ENCODE measurements at regions not wholly inside any gene's neighbourhood (a gene's known extent, or its start where the extent isn't known, plus 50 kb on each side); places are given as distances from the start of the nearest gene placed in this dataset.

- no peak for DNase-seq (ENCODE audit: extremely low spot score)
- H3K36me3 ChIP-seq (ENCODE audit: insufficient read depth), result no peaks in the 10 kb centered on the region
These were observed 117.4 kb upstream of the ELL2 start for GRCh38 chr5:96079075-96079474.

GRCh38 chr5:96076451-96076850 lies 114.8 kb upstream of the ELL2 start:
- H3K4me3 ChIP-seq (ENCODE audit: low read depth, low read length), result no peak overlapping the region
- no peaks in the 10 kb centered on the region for H3K36me3 ChIP-seq (ENCODE audit: insufficient read depth)
- H3K27ac ChIP-seq (ENCODE audit: low read depth), result no peak overlapping the region
- WGBS, result 91% methylated on average over 3 of the region's 3 CpGs
- DNase-seq (ENCODE audit: extremely low spot score), result no peak
- no peaks in the 10 kb centered on the region for H3K4me1 ChIP-seq (ENCODE audit: insufficient read depth)

More at GRCh38 chr5:96079075-96079474, 117.4 kb upstream of the ELL2 start:
- H3K27ac ChIP-seq (ENCODE audit: low read depth), result no peak overlapping the region
- H3K4me3 ChIP-seq (ENCODE audit: low read depth, low read length), result no peak overlapping the region
- H3K4me1 ChIP-seq (ENCODE audit: insufficient read depth), result no peaks in the 10 kb centered on the region

- Histone ChIP-seq H3K4me3 (ENCODE audit: low read depth, low read length) (no peak overlapping the region), H3K27ac (ENCODE audit: low read depth) (no peak overlapping the region), H3K36me3 (ENCODE audit: insufficient read depth) (no peaks in the 10 kb centered on the region), H3K4me1 (ENCODE audit: insufficient read depth) (no peaks in the 10 kb centered on the region)
- WGBS, result 64% methylated on average over 2 of the region's 2 CpGs
- DNase-seq (ENCODE audit: extremely low spot score), result no peak
These were observed 114.1 kb upstream of the ELL2 start for GRCh38 chr5:96075579-96076289.

GRCh38 chr5:96074870-96075269 lies 113.2 kb upstream of the ELL2 start:
- H3K27ac ChIP-seq (ENCODE audit: low read depth), result no peak overlapping the region
- 62% methylated on average over 2 of the region's 2 CpGs for WGBS
- H3K36me3 ChIP-seq (ENCODE audit: insufficient read depth), result no peaks in the 10 kb centered on the region
- no peaks in the 10 kb centered on the region for H3K4me1 ChIP-seq (ENCODE audit: insufficient read depth)
- H3K4me3 ChIP-seq (ENCODE audit: low read depth, low read length), result no peak overlapping the region
- DNase-seq (ENCODE audit: extremely low spot score), result no peak

- no peaks in the 10 kb centered on the region for H3K4me1 ChIP-seq (ENCODE audit: insufficient read depth)
- no peaks in the 10 kb centered on the region for H3K36me3 ChIP-seq (ENCODE audit: insufficient read depth)
- no peak overlapping the region for H3K4me3 ChIP-seq (ENCODE audit: low read depth, low read length)
- 84% methylated on average over 1 of the region's 1 CpG for WGBS
- H3K27ac ChIP-seq (ENCODE audit: low read depth), result no peak overlapping the region
- DNase-seq (ENCODE audit: extremely low spot score), result no peak
These were observed 112.8 kb upstream of the ELL2 start for GRCh38 chr5:96074460-96074859.

GRCh38 chr5:96072791-96073165 lies 111.1 kb upstream of the ELL2 start:
- Histone ChIP-seq H3K4me3 (ENCODE audit: low read depth, low read length) (no peak overlapping the region), H3K36me3 (ENCODE audit: insufficient read depth) (no peaks in the 10 kb centered on the region), H3K4me1 (ENCODE audit: insufficient read depth) (no peaks in the 10 kb centered on the region), H3K27ac (ENCODE audit: low read depth) (no peak overlapping the region)
- WGBS, result 89% methylated on average over 3 of the region's 3 CpGs
- DNase-seq (ENCODE audit: extremely low spot score), result no peak

GRCh38 chr5:96072138-96072790 lies 110.6 kb upstream of the ELL2 start:
- Histone ChIP-seq H3K36me3 (ENCODE audit: insufficient read depth) (no peaks in the 10 kb centered on the region), H3K4me1 (ENCODE audit: insufficient read depth) (no peaks in the 10 kb centered on the region), H3K4me3 (ENCODE audit: low read depth, low read length) (no peak overlapping the region), H3K27ac (ENCODE audit: low read depth) (no peak overlapping the region)
- no peak for DNase-seq (ENCODE audit: extremely low spot score)
- 74% methylated on average over 4 of the region's 4 CpGs for WGBS

GRCh38 chr5:96070622-96071225 lies 109.1 kb upstream of the ELL2 start:
- H3K4me3 ChIP-seq (ENCODE audit: low read depth, low read length), result no peak overlapping the region
- 89% methylated on average over 5 of the region's 5 CpGs for WGBS
- H3K36me3 ChIP-seq (ENCODE audit: insufficient read depth), result no peaks in the 10 kb centered on the region
- DNase-seq (ENCODE audit: extremely low spot score), result no peak
- no peak overlapping the region for H3K27ac ChIP-seq (ENCODE audit: low read depth)
- H3K4me1 ChIP-seq (ENCODE audit: insufficient read depth), result no peaks in the 10 kb centered on the region

- Histone ChIP-seq H3K4me1 (ENCODE audit: insufficient read depth) (no peaks in the 10 kb centered on the region), H3K36me3 (ENCODE audit: insufficient read depth) (no peaks in the 10 kb centered on the region), H3K4me3 (ENCODE audit: low read depth, low read length) (no peak overlapping the region), H3K27ac (ENCODE audit: low read depth) (no peak overlapping the region)
- 61% methylated on average over 6 of the region's 6 CpGs for WGBS
- DNase-seq (ENCODE audit: extremely low spot score), result no peak
These were observed 106.4 kb upstream of the ELL2 start for GRCh38 chr5:96067894-96068614.

- no peaks in the 10 kb centered on the region for H3K36me3 ChIP-seq (ENCODE audit: insufficient read depth)
- no peaks in the 10 kb centered on the region for H3K4me1 ChIP-seq (ENCODE audit: insufficient read depth)
- 97% methylated on average over 1 of the region's 1 CpG for WGBS
- H3K4me3 ChIP-seq (ENCODE audit: low read depth, low read length), result no peak overlapping the region
- no peak overlapping the region for H3K27ac ChIP-seq (ENCODE audit: low read depth)
- DNase-seq (ENCODE audit: extremely low spot score), result no peak
These were observed 105.6 kb upstream of the ELL2 start for GRCh38 chr5:96067251-96067650.

GRCh38 chr5:96066386-96066719 lies 104.7 kb upstream of the ELL2 start:
- 63% methylated on average over 1 of the region's 1 CpG for WGBS

GRCh38 chr5:96065685-96066385 lies 104.2 kb upstream of the ELL2 start:
- H3K27ac ChIP-seq (ENCODE audit: low read depth), result no peak overlapping the region
- no peak overlapping the region for H3K4me3 ChIP-seq (ENCODE audit: low read depth, low read length)
- H3K4me1 ChIP-seq (ENCODE audit: insufficient read depth), result no peaks in the 10 kb centered on the region
- no peak for DNase-seq (ENCODE audit: extremely low spot score)
- H3K36me3 ChIP-seq (ENCODE audit: insufficient read depth), result no peaks in the 10 kb centered on the region

More at GRCh38 chr5:96066386-96066719, 104.7 kb upstream of the ELL2 start:
- Histone ChIP-seq H3K27ac (ENCODE audit: low read depth) (no peak overlapping the region), H3K36me3 (ENCODE audit: insufficient read depth) (no peaks in the 10 kb centered on the region), H3K4me3 (ENCODE audit: low read depth, low read length) (no peak overlapping the region), H3K4me1 (ENCODE audit: insufficient read depth) (no peaks in the 10 kb centered on the region)
- DNase-seq (ENCODE audit: extremely low spot score), result no peak

- no peaks in the 10 kb centered on the region for H3K36me3 ChIP-seq (ENCODE audit: insufficient read depth)
- H3K4me1 ChIP-seq (ENCODE audit: insufficient read depth), result no peaks in the 10 kb centered on the region
- 90% methylated on average over 2 of the region's 2 CpGs for WGBS
- H3K27ac ChIP-seq (ENCODE audit: low read depth), result no peak overlapping the region
- DNase-seq (ENCODE audit: extremely low spot score), result no peak
- H3K4me3 ChIP-seq (ENCODE audit: low read depth, low read length), result no peak overlapping the region
These were observed 103.2 kb upstream of the ELL2 start for GRCh38 chr5:96064877-96065276.

Data from urinary bladder (tissue), 3 donors.